Hepatocyte (in vitro differentiated cells): ENCODE measurements at regions not wholly inside any gene's neighbourhood (a gene's known extent, or its start where the extent isn't known, plus 50 kb on each side); places are given as distances from the start of the nearest gene placed in this dataset.

Experiments used
- DNase-seq: peaks from one replicate; pipeline ENCODE4 v3.0.0-alpha.2; 2016; ENCODE audit warnings: low spot score
- H2AFZ ChIP-seq: fragments of 200-600 bp; sonication (generic); 2 replicates; pipeline ENCODE4 v1.6.0; 2016; ENCODE audit warnings: antibody characterized with exemption, mild to moderate bottlenecking
- H3K27ac ChIP-seq: fragments of 200-600 bp; sonication (generic); 2 replicates; pipeline ENCODE4 v1.5.1; 2016; ENCODE audit warnings: mild to moderate bottlenecking
- H3K27me3 ChIP-seq: fragments of 200-600 bp; sonication (generic); 2 replicates; pipeline ENCODE4 v1.6.1; 2016
- H3K36me3 ChIP-seq: fragments of 200-600 bp; sonication (generic); replicated peaks from 2 replicates; pipeline ENCODE4 v1.5.1; 2016; ENCODE audit warnings: low read depth; ENCODE audit not compliant: insufficient read depth
- H3K4me1 ChIP-seq: fragments of 200-600 bp; sonication (generic); 2 replicates; pipeline ENCODE4 v1.5.1; 2016; ENCODE audit warnings: mild to moderate bottlenecking, moderate library complexity; ENCODE audit not compliant: insufficient read depth
- H3K4me2 ChIP-seq: fragments of 200-600 bp; sonication (generic); 2 replicates; pipeline ENCODE4 v1.6.0; 2016
- H3K4me3 ChIP-seq: fragments of 200-600 bp; sonication (generic); 2 replicates; pipeline ENCODE4 v1.5.1; 2016; ENCODE audit warnings: mild to moderate bottlenecking
- H3K79me2 ChIP-seq: fragments of 200-600 bp; sonication (generic); 2 replicates; pipeline ENCODE4 v1.6.0; 2017; ENCODE audit warnings: mild to moderate bottlenecking
- H3K9me2 ChIP-seq: fragments of 200-600 bp; sonication (generic); replicated peaks from 2 replicates; pipeline ENCODE4 v1.6.0; 2017; ENCODE audit warnings: mild to moderate bottlenecking; ENCODE audit not compliant: insufficient read depth
- H3K9me3 ChIP-seq: fragments of 200-600 bp; sonication (generic); 2 replicates; pipeline ENCODE4 v1.5.1; 2016; ENCODE audit warnings: low read depth, mild to moderate bottlenecking
- H4K20me1 ChIP-seq: fragments of 200-600 bp; sonication (generic); 2 replicates; pipeline ENCODE4 v1.6.0; 2016; ENCODE audit warnings: mild to moderate bottlenecking; ENCODE audit not compliant: insufficient read depth, poor library complexity, severe bottlenecking
- EZH2 ChIP-seq: fragments of 200-600 bp; sonication (generic); IDR thresholded peaks from 2 replicates; pipeline ENCODE4 v1.6.1; 2016; ENCODE audit warnings: antibody characterized with exemption, mild to moderate bottlenecking, borderline replicate concordance
- EZH2phosphoT487 ChIP-seq: fragments of 200-600 bp; sonication (generic); IDR thresholded peaks from one replicate; pipeline ENCODE4 v1.6.1; 2018; ENCODE audit warnings: antibody characterized with exemption, mild to moderate bottlenecking, low read depth, moderate library complexity; ENCODE audit not compliant: unreplicated experiment, severe bottlenecking
- WGBS: methylation state at CpG from one replicate; pipeline ENCODE4 v1.1.6; 2016; ENCODE audit warnings: low lambda C conversion rate; ENCODE audit errors: missing lambda C conversion rate; 5-methylcytosine and 5-hydroxymethylcytosine counted together
- TF ChIP-seq, protein P1 (sequence below): fragments of 200-600 bp; sonication (generic); IDR thresholded peaks from 2 replicates; pipeline ENCODE4 v1.5.1; 2016; ENCODE audit warnings: antibody characterized with exemption, mild to moderate bottlenecking; ENCODE audit not compliant: poor library complexity

GRCh38 chr22:48099671-48100070, 1337.2 kb downstream of the TBC1D22A start:
- H3K4me2 ChIP-seq, result no peak overlapping the region
- TF ChIP-seq EZH2 (no peak), EZH2phosphoT487 (no peak)
- TF ChIP-seq, protein P1, sequence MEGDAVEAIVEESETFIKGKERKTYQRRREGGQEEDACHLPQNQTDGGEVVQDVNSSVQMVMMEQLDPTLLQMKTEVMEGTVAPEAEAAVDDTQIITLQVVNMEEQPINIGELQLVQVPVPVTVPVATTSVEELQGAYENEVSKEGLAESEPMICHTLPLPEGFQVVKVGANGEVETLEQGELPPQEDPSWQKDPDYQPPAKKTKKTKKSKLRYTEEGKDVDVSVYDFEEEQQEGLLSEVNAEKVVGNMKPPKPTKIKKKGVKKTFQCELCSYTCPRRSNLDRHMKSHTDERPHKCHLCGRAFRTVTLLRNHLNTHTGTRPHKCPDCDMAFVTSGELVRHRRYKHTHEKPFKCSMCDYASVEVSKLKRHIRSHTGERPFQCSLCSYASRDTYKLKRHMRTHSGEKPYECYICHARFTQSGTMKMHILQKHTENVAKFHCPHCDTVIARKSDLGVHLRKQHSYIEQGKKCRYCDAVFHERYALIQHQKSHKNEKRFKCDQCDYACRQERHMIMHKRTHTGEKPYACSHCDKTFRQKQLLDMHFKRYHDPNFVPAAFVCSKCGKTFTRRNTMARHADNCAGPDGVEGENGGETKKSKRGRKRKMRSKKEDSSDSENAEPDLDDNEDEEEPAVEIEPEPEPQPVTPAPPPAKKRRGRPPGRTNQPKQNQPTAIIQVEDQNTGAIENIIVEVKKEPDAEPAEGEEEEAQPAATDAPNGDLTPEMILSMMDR, result no peak
- no peaks in the 10 kb centered on the region for H3K4me1 ChIP-seq
- H3K9me3 ChIP-seq, result no peaks in the 10 kb centered on the region
- H4K20me1 ChIP-seq, result no peaks in the 10 kb centered on the region
- peaks cover 6% of the 10 kb centered on the region for H3K27me3 ChIP-seq
- no peak for DNase-seq
- H2AFZ ChIP-seq, result no peak overlapping the region
- H3K4me3 ChIP-seq, result no peak overlapping the region
- 86% methylated on average over 9 of the region's 9 CpGs for WGBS
- no peak overlapping the region for H3K27ac ChIP-seq
- H3K36me3 ChIP-seq, result no peaks in the 10 kb centered on the region
- no peaks in the 10 kb centered on the region for H3K9me2 ChIP-seq
- H3K79me2 ChIP-seq, result no peaks in the 10 kb centered on the region

GRCh38 chr22:48099251-48099650, 1336.8 kb downstream of the TBC1D22A start:
- H3K9me2 ChIP-seq, result no peaks in the 10 kb centered on the region
- no peak for DNase-seq
- H3K27me3 ChIP-seq, result peaks cover 6% of the 10 kb centered on the region
- H3K79me2 ChIP-seq, result no peaks in the 10 kb centered on the region
- TF ChIP-seq EZH2phosphoT487, result no peak
- TF ChIP-seq, protein P1, result no peak
- no peak for TF ChIP-seq EZH2
- H3K9me3 ChIP-seq, result no peaks in the 10 kb centered on the region
- H2AFZ ChIP-seq, result no peak overlapping the region
- H4K20me1 ChIP-seq, result no peaks in the 10 kb centered on the region
- no peak overlapping the region for H3K4me2 ChIP-seq
- WGBS, result 94% methylated on average over 8 of the region's 8 CpGs
- no peaks in the 10 kb centered on the region for H3K4me1 ChIP-seq
- H3K36me3 ChIP-seq, result no peaks in the 10 kb centered on the region
- H3K4me3 ChIP-seq, result no peak overlapping the region
- H3K27ac ChIP-seq, result no peak overlapping the region

DNA sequence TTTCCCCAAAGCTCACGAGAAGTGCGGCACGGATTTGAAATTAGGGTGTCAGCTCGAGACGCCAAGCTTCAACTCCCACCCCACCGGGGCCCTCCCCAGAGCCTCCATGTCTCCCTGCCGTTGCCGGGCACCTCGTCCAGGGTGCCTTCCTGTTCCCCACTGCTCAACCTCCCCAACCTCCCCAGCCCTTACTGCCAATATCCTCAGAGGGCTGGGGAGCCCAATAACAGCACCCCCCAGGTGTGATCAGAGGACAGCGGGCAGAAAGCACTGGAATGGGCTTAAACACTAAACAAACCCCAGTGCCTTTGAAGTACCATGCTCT, 1336.4 kb downstream of the TBC1D22A start:
- no peak overlapping the region for H3K4me3 ChIP-seq
- no peaks in the 10 kb centered on the region for H3K9me3 ChIP-seq
- no peak overlapping the region for H3K4me2 ChIP-seq
- TF ChIP-seq, protein P1, result no peak
- TF ChIP-seq EZH2, result no peak
- no peak for TF ChIP-seq EZH2phosphoT487
- H4K20me1 ChIP-seq, result no peaks in the 10 kb centered on the region
- no peaks in the 10 kb centered on the region for H3K4me1 ChIP-seq
- no peaks in the 10 kb centered on the region for H3K79me2 ChIP-seq
- no peaks in the 10 kb centered on the region for H3K9me2 ChIP-seq
- H2AFZ ChIP-seq, result no peak overlapping the region
- peaks cover 4% of the 10 kb centered on the region for H3K27me3 ChIP-seq
- H3K27ac ChIP-seq, result no peak overlapping the region
- WGBS, result 91% methylated on average over 10 of the region's 10 CpGs
- H3K36me3 ChIP-seq, result no peaks in the 10 kb centered on the region
- no peak for DNase-seq

GRCh38 chr22:48098243-48098920, 1335.9 kb downstream of the TBC1D22A start:
- no peak for DNase-seq
- no peaks in the 10 kb centered on the region for H3K79me2 ChIP-seq
- no peaks in the 10 kb centered on the region for H4K20me1 ChIP-seq
- TF ChIP-seq, protein P1, result no peak
- TF ChIP-seq EZH2phosphoT487, result no peak
- TF ChIP-seq EZH2, result no peak
- 81% methylated on average over 8 of the region's 8 CpGs for WGBS
- no peak overlapping the region for H3K27ac ChIP-seq
- no peaks in the 10 kb centered on the region for H3K27me3 ChIP-seq
- no peak overlapping the region for H3K4me3 ChIP-seq
- H3K9me2 ChIP-seq, result no peaks in the 10 kb centered on the region
- no peak overlapping the region for H3K4me2 ChIP-seq
- no peaks in the 10 kb centered on the region for H3K9me3 ChIP-seq
- H3K36me3 ChIP-seq, result no peaks in the 10 kb centered on the region
- H3K4me1 ChIP-seq, result no peaks in the 10 kb centered on the region
- H2AFZ ChIP-seq, result no peak overlapping the region
